DND-41 (cell line): ENCODE measurements at regions not wholly inside any gene's neighbourhood (a gene's known extent, or its start where the extent isn't known, plus 50 kb on each side); places are given as distances from the start of the nearest gene placed in this dataset.
A peak's percentile ranks its signal among the peaks of the same experiment; 100 is the strongest.

Experiments
- ATAC-seq: fragments of 200-7000 bp; cut with Tn5 transposase; 3 replicates; pipeline ENCODE4 v1.9.1; 2021; ENCODE audit warnings: low read depth; ENCODE audit not compliant: insufficient read depth
- DNase-seq: peaks from one replicate; pipeline ENCODE4 v3.0.0-alpha.2; 2020
- H2AFZ ChIP-seq: 2 replicates; pipeline ENCODE4 v1.6.0; 2012; ENCODE audit warnings: low read depth, low read length
- H3K27ac ChIP-seq: 2 replicates; pipeline ENCODE4 v1.5.1; 2012; ENCODE audit warnings: low read length, inconsistent platforms
- H3K27me3 ChIP-seq: fragments of 200-600 bp; sonication (generic); 2 replicates; pipeline ENCODE4 v1.6.0; 2012; ENCODE audit warnings: low read length, mild to moderate bottlenecking, inconsistent platforms; ENCODE audit not compliant: insufficient read depth, poor library complexity
- H3K36me3 ChIP-seq: 2 replicates; pipeline ENCODE4 v1.5.1; 2012; ENCODE audit warnings: low read length, inconsistent platforms; ENCODE audit not compliant: insufficient read depth
- H3K4me1 ChIP-seq: 2 replicates; pipeline ENCODE4 v1.5.1; 2012; ENCODE audit warnings: mild to moderate bottlenecking, low read length; ENCODE audit not compliant: insufficient read depth
- H3K4me2 ChIP-seq: 2 replicates; pipeline ENCODE4 v1.6.0; 2012; ENCODE audit warnings: mild to moderate bottlenecking, moderate library complexity, low read length, inconsistent platforms; ENCODE audit not compliant: insufficient read depth
- H3K4me3 ChIP-seq, 2 experiments: fragments of 200-600 bp in 1 of 2; shearing (Covaris generic) in 1 of 2; 2 replicates each; pipeline ENCODE4 v1.5.1; 2012 to 2016; ENCODE audit warnings: inconsistent platforms in 2 of 2, low read length in 2 of 2, mild to moderate bottlenecking in 2 of 2, low read depth in 1 of 2, moderate library complexity in 1 of 2
- H3K79me2 ChIP-seq: 2 replicates; pipeline ENCODE4 v1.6.0; 2012; ENCODE audit warnings: low read length, inconsistent platforms; ENCODE audit not compliant: insufficient read depth
- H3K9ac ChIP-seq: 2 replicates; pipeline ENCODE4 v1.6.0; 2012; ENCODE audit warnings: low read depth, mild to moderate bottlenecking, inconsistent platforms, low read length, moderate library complexity
- H3K9me3 ChIP-seq: 2 replicates; pipeline ENCODE4 v1.5.1; 2012; ENCODE audit warnings: low read length, moderate library complexity, mild to moderate bottlenecking, inconsistent platforms; ENCODE audit not compliant: insufficient read depth, severe bottlenecking
- H4K20me1 ChIP-seq: 2 replicates; pipeline ENCODE4 v1.6.0; 2012; ENCODE audit warnings: low read length; ENCODE audit not compliant: insufficient read depth
- EZH2 ChIP-seq: IDR thresholded peaks from 3 replicates; pipeline ENCODE4 v1.6.1; 2012; ENCODE audit warnings: borderline replicate concordance, low read depth, mild to moderate bottlenecking, moderate library complexity, low read length, inconsistent platforms; ENCODE audit not compliant: severe bottlenecking
- TF ChIP-seq, protein P1 (sequence below): IDR thresholded peaks from 2 replicates; pipeline ENCODE4 v1.5.1; 2012; ENCODE audit warnings: borderline replicate concordance, low read length, moderate library complexity, mild to moderate bottlenecking; ENCODE audit not compliant: poor library complexity, severe bottlenecking; ENCODE audit errors: extremely low read depth

DNA sequence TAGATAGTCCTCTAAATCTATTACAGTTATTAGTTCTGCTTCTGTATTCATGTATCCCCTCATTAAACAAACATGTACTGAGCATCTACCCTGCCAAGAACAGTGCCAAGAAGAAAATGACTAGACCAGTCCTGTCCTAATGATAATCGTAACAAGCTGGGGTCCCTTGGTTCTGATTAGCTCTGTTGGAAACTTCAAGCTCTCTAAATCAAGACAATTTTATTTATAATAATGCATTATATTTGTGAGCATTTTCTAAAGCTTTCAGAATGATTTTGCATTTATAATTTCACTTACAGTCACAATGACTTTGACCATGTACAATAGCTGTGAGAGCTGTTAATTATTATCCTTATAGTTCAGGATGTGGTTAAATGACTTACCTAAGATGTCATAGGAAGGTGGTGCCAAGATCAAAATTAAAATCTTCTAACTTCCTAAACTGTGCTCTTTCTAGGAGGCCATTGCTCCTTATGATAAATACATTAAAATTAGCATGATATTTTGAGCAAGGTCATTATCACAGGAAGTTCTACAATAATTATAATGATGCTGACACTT is 336.5 kb upstream of the SLC39A10 start:
- no peak for DNase-seq

DNA sequence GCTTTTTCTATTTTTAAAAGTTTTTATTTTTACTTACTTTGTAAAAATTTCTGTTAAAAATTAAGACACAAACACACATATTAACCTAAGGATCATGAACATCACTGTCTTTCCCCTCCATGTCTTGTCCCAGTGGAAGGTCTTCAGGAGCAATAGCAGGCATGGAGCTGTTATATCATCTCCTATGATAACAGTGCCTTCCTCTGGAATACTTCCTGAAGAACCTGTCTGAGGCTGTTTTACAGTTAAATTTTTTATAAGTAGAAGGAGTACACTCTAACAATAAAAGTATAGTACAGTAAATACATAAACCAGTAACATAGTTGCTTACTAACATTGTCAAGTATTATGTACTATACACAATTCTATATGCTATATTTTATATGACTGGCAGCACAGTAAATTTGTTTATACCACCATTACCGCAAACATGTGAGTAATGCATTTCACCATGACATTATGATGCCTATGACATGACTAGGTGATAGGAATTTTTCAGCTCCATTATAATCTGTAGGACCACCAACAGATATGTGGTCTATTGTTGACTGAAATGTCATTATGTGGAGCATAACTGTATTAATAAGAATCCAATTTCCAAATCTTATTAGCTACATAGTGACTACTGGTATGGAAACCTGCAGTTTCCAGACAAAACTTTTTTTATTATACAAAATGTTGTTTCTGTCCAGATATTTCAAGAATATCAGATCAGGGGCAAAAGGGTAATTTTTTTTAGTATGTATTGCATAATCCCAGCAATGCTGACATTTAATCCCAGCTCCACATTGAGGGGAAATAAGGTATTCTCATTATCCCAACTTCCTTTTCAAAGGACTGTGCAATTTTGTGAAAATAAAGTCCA is 337.2 kb upstream of the SLC39A10 start:
- Histone ChIP-seq H3K9ac (no peak overlapping the region), H3K79me2 (no peaks in the 10 kb centered on the region), H4K20me1 (no peaks in the 10 kb centered on the region), H3K4me2 (no peak overlapping the region), H3K36me3 (no peaks in the 10 kb centered on the region), H3K4me3 (no peak overlapping the region), H3K9me3 (peaks cover 5% of the 10 kb centered on the region), H2AFZ (no peak overlapping the region), H3K27me3 (no peaks in the 10 kb centered on the region), H3K4me1 (peaks cover 58% of the 10 kb centered on the region), H3K27ac (peak overlapping the region; percentile 54)
- ATAC-seq (no peak), DNase-seq (no peak)
- no peak for TF ChIP-seq EZH2

More for the DNA sequence above, 336.5 kb upstream of the SLC39A10 start:
- peaks cover 5% of the 10 kb centered on the region for H3K9me3 ChIP-seq
- peak; percentile 78 for ATAC-seq
- no peaks in the 10 kb centered on the region for H3K27me3 ChIP-seq
- peaks cover 58% of the 10 kb centered on the region for H3K4me1 ChIP-seq
- no peak overlapping the region for H3K4me3 ChIP-seq
- TF ChIP-seq, protein P1, sequence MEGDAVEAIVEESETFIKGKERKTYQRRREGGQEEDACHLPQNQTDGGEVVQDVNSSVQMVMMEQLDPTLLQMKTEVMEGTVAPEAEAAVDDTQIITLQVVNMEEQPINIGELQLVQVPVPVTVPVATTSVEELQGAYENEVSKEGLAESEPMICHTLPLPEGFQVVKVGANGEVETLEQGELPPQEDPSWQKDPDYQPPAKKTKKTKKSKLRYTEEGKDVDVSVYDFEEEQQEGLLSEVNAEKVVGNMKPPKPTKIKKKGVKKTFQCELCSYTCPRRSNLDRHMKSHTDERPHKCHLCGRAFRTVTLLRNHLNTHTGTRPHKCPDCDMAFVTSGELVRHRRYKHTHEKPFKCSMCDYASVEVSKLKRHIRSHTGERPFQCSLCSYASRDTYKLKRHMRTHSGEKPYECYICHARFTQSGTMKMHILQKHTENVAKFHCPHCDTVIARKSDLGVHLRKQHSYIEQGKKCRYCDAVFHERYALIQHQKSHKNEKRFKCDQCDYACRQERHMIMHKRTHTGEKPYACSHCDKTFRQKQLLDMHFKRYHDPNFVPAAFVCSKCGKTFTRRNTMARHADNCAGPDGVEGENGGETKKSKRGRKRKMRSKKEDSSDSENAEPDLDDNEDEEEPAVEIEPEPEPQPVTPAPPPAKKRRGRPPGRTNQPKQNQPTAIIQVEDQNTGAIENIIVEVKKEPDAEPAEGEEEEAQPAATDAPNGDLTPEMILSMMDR: no peak
- no peak for TF ChIP-seq EZH2
- no peaks in the 10 kb centered on the region for H3K79me2 ChIP-seq
- no peaks in the 10 kb centered on the region for H3K36me3 ChIP-seq
- H3K9ac ChIP-seq: no peak overlapping the region
- H3K27ac ChIP-seq: peak overlapping the region; percentile 54
- no peak overlapping the region for H2AFZ ChIP-seq
- no peaks in the 10 kb centered on the region for H4K20me1 ChIP-seq
- no peak overlapping the region for H3K4me2 ChIP-seq

DNA sequence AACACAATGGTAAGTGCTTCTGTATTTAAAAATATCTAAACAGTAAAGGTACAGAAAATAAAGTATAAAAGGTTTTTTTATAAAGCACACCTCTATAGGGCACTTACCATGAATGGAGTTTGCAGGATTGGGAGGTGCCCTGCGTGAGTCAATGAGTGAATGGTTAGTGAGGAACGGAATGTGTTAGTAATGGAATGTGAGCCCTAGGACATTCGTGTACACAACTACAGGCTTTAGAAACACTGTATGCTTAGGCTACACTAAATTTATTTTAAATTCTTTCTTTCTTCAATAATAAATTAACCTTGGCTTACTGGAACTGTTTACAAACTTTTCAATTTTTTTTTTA is 337.9 kb upstream of the SLC39A10 start:
- Histone ChIP-seq H3K4me2 (no peak overlapping the region), H3K9me3 (peaks cover 2% of the 10 kb centered on the region), H3K4me3 (no peak overlapping the region), H3K4me1 (peaks cover 60% of the 10 kb centered on the region), H4K20me1 (no peaks in the 10 kb centered on the region), H3K27ac (peak overlapping the region; percentile 72), H2AFZ (no peak overlapping the region), H3K9ac (peak overlapping the region; percentile 19; the same call in 1 of the 2 replicates), H3K36me3 (no peaks in the 10 kb centered on the region), H3K79me2 (no peaks in the 10 kb centered on the region), H3K27me3 (no peaks in the 10 kb centered on the region)
- TF ChIP-seq, protein P1: no peak
- no peak for TF ChIP-seq EZH2
- DNase-seq (no peak), ATAC-seq (peak; percentile 18; the same call in 2 of the 3 replicates)

DNA sequence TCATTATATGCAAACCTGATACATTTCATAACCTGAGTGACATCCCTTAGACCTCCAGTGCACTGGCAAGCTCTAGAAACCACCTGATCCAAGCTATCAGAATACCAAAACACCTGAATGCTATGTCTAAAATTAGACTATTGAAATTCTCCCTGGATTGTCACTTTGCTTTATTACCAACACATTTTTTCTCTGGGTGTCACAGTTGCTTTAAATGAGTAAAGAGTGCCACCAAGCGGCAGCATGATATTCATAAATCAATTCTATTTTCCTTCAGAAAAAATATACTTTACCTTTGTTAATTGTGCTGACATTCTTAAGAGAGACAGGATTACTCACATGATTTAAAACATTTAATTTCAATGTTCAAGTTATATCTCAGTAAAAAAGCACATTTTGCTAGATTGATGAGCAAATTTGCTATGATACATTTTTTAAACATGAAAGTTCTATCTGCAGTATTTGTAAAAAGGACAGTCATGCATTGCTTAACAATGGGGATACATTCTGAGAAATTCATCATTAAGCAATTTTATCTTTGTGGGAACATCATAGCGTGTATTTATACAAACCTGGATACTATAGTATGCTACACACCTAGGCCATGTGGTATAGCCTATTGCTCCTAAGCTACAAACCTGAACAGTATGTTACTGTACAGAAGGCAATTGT is 338.4 kb upstream of the SLC39A10 start:
- DNase-seq: peak; percentile 67
- Histone ChIP-seq H2AFZ (peak overlapping the region; percentile 36; the same call in 1 of the 2 replicates), H3K36me3 (no peaks in the 10 kb centered on the region), H3K4me2 (no peak overlapping the region), H4K20me1 (no peaks in the 10 kb centered on the region), H3K79me2 (no peaks in the 10 kb centered on the region), H3K9me3 (no peaks in the 10 kb centered on the region), H3K27ac (peak overlapping the region; percentile 72), H3K4me3 (no peak overlapping the region), H3K27me3 (no peaks in the 10 kb centered on the region), H3K4me1 (peaks cover 64% of the 10 kb centered on the region), H3K9ac (peak overlapping the region; percentile 19; the same call in 1 of the 2 replicates)
- no peak for TF ChIP-seq EZH2
- TF ChIP-seq, protein P1: peak; percentile 79
- peak; percentile 63 for ATAC-seq
